ENCODE measurements at regions not wholly inside any gene's neighbourhood (a gene's known extent, or its start where the extent isn't known, plus 50 kb on each side); places are given as distances from the start of the nearest gene placed in this dataset.

- 57% methylated on average over 2 of the region's 2 CpGs for WGBS
- H3K18ac ChIP-seq (ENCODE audit: low read depth in 1 of 2, low read length in 2 of 2): no peak overlapping the region
- DNase-seq: no peak
Measured at GRCh38 chr4:16337936-16338335, 111.7 kb upstream of the TAPT1 start.

GRCh38 chr4:16334601-16335000 lies 108.3 kb upstream of the TAPT1 start:
- no peak overlapping the region for H2AFZ ChIP-seq (ENCODE audit: low read depth, low read length)
- no peak overlapping the region for H2BK120ac ChIP-seq (ENCODE audit: low read depth, low read length)
- H2BK12ac ChIP-seq (ENCODE audit: low read length in 2 of 2): no peak overlapping the region
- no peak for DNase-seq
- no peak overlapping the region for H3K18ac ChIP-seq (ENCODE audit: low read depth in 1 of 2, low read length in 2 of 2)
- H3K27ac ChIP-seq (ENCODE audit: low read length, poor library complexity, severe bottlenecking): no peak overlapping the region
- no peaks in the 10 kb centered on the region for H3K9me3 ChIP-seq (ENCODE audit: control insufficient read depth, low read length)
- H4K91ac ChIP-seq (ENCODE audit: low read length): no peak overlapping the region
- H3K4me3 ChIP-seq (ENCODE audit: insufficient read depth in 1 of 2, low read depth in 1 of 2, low read length in 2 of 2): no peak overlapping the region
- H4K8ac ChIP-seq (ENCODE audit: low read length): no peak overlapping the region
- H2AK5ac ChIP-seq (ENCODE audit: low read length, severe bottlenecking): no peak overlapping the region
- H3K27me3 ChIP-seq (ENCODE audit: control insufficient read depth in 1 of 2, insufficient read depth in 1 of 2, low read length in 2 of 2): peaks cover 0 to 14% of the 10 kb centered on the region in 2 experiments
- no peak overlapping the region for H3K4me2 ChIP-seq (ENCODE audit: low read length, poor library complexity, severe bottlenecking)
- H3K4me1 ChIP-seq (ENCODE audit: control insufficient read depth, insufficient read depth, low read depth, low read length): no peaks in the 10 kb centered on the region
- WGBS: 67% methylated on average over 2 of the region's 2 CpGs
- H3K14ac ChIP-seq (ENCODE audit: low read length in 2 of 2): no peak overlapping the region
- no peak overlapping the region for H3K4ac ChIP-seq (ENCODE audit: low read depth in 1 of 2, low read length in 2 of 2)
- no peak overlapping the region for H2BK15ac ChIP-seq (ENCODE audit: low read depth, poor library complexity, severe bottlenecking)
- H2BK5ac ChIP-seq (ENCODE audit: low read depth, low read length, poor library complexity, severe bottlenecking): no peak overlapping the region
- H3K79me1 ChIP-seq (replicated peaks; ENCODE audit: low read length, poor library complexity, severe bottlenecking): no peaks in the 10 kb centered on the region
- H3K36me3 ChIP-seq (ENCODE audit: control insufficient read depth in 1 of 2, insufficient read depth in 2 of 2, low read depth in 1 of 2, low read length in 2 of 2): no peaks in the 10 kb centered on the region
- no peak overlapping the region for H3K9ac ChIP-seq (ENCODE audit: low read length)
- H3K23ac ChIP-seq (ENCODE audit: low read length in 2 of 2): no peak overlapping the region

More at GRCh38 chr4:16337936-16338335, 111.7 kb upstream of the TAPT1 start:
- Histone ChIP-seq H3K4me2 (ENCODE audit: low read length, poor library complexity, severe bottlenecking) (no peak overlapping the region), H3K36me3 (ENCODE audit: control insufficient read depth in 1 of 2, insufficient read depth in 2 of 2, low read depth in 1 of 2, low read length in 2 of 2) (no peaks in the 10 kb centered on the region), H3K79me1 (replicated peaks; ENCODE audit: low read length, poor library complexity, severe bottlenecking) (no peaks in the 10 kb centered on the region), H3K4me1 (ENCODE audit: control insufficient read depth, insufficient read depth, low read depth, low read length) (no peaks in the 10 kb centered on the region), H3K27ac (ENCODE audit: low read length, poor library complexity, severe bottlenecking) (no peak overlapping the region), H2AK5ac (ENCODE audit: low read length, severe bottlenecking) (no peak overlapping the region), H3K9ac (ENCODE audit: low read length) (no peak overlapping the region), H3K4me3 (ENCODE audit: insufficient read depth in 1 of 2, low read depth in 1 of 2, low read length in 2 of 2) (no peak overlapping the region), H4K91ac (ENCODE audit: low read length) (no peak overlapping the region), H2AFZ (ENCODE audit: low read depth, low read length) (no peak overlapping the region), H3K14ac (ENCODE audit: low read length in 2 of 2) (no peak overlapping the region), H2BK5ac (ENCODE audit: low read depth, low read length, poor library complexity, severe bottlenecking) (no peak overlapping the region), H3K23ac (ENCODE audit: low read length in 2 of 2) (no peak overlapping the region), H3K4ac (ENCODE audit: low read depth in 1 of 2, low read length in 2 of 2) (no peak overlapping the region), H3K27me3 (ENCODE audit: control insufficient read depth in 1 of 2, insufficient read depth in 1 of 2, low read length in 2 of 2) (peaks cover 0 to 12% of the 10 kb centered on the region in 2 experiments), H3K9me3 (ENCODE audit: control insufficient read depth, low read length) (no peaks in the 10 kb centered on the region), H2BK15ac (ENCODE audit: low read depth, poor library complexity, severe bottlenecking) (no peak overlapping the region), H4K8ac (ENCODE audit: low read length) (no peak overlapping the region), H2BK12ac (ENCODE audit: low read length in 2 of 2) (no peak overlapping the region), H2BK120ac (ENCODE audit: low read depth, low read length) (no peak overlapping the region)

- Histone ChIP-seq H3K4me3 (ENCODE audit: insufficient read depth in 1 of 2, low read depth in 1 of 2, low read length in 2 of 2) (no peak overlapping the region), H3K36me3 (ENCODE audit: control insufficient read depth in 1 of 2, insufficient read depth in 2 of 2, low read depth in 1 of 2, low read length in 2 of 2) (no peaks in the 10 kb centered on the region), H2BK120ac (ENCODE audit: low read depth, low read length) (no peak overlapping the region), H3K79me1 (replicated peaks; ENCODE audit: low read length, poor library complexity, severe bottlenecking) (no peaks in the 10 kb centered on the region), H3K4me2 (ENCODE audit: low read length, poor library complexity, severe bottlenecking) (no peak overlapping the region), H3K27me3 (ENCODE audit: control insufficient read depth in 1 of 2, insufficient read depth in 1 of 2, low read length in 2 of 2) (peaks cover 0 to 14% of the 10 kb centered on the region in 2 experiments), H2BK15ac (ENCODE audit: low read depth, poor library complexity, severe bottlenecking) (no peak overlapping the region), H2BK12ac (ENCODE audit: low read length in 2 of 2) (no peak overlapping the region), H3K14ac (ENCODE audit: low read length in 2 of 2) (no peak overlapping the region), H2AK5ac (ENCODE audit: low read length, severe bottlenecking) (no peak overlapping the region), H3K23ac (ENCODE audit: low read length in 2 of 2) (no peak overlapping the region), H3K27ac (ENCODE audit: low read length, poor library complexity, severe bottlenecking) (no peak overlapping the region), H2AFZ (ENCODE audit: low read depth, low read length) (no peak overlapping the region), H3K9me3 (ENCODE audit: control insufficient read depth, low read length) (no peaks in the 10 kb centered on the region), H3K4me1 (ENCODE audit: control insufficient read depth, insufficient read depth, low read depth, low read length) (no peaks in the 10 kb centered on the region), H3K18ac (ENCODE audit: low read depth in 1 of 2, low read length in 2 of 2) (no peak overlapping the region), H4K8ac (ENCODE audit: low read length) (no peak overlapping the region), H3K9ac (ENCODE audit: low read length) (no peak overlapping the region), H3K4ac (ENCODE audit: low read depth in 1 of 2, low read length in 2 of 2) (no peak overlapping the region), H4K91ac (ENCODE audit: low read length) (no peak overlapping the region), H2BK5ac (ENCODE audit: low read depth, low read length, poor library complexity, severe bottlenecking) (no peak overlapping the region)
- WGBS: 80% methylated on average over 1 of the region's 1 CpG
- DNase-seq: no peak
Measured at GRCh38 chr4:16329797-16330134, 103.5 kb upstream of the TAPT1 start.

- Histone ChIP-seq H3K4me2 (ENCODE audit: low read length, poor library complexity, severe bottlenecking) (no peak overlapping the region), H3K4ac (ENCODE audit: low read depth in 1 of 2, low read length in 2 of 2) (no peak overlapping the region), H3K9me3 (ENCODE audit: control insufficient read depth, low read length) (no peaks in the 10 kb centered on the region), H3K27ac (ENCODE audit: low read length, poor library complexity, severe bottlenecking) (no peak overlapping the region), H4K91ac (ENCODE audit: low read length) (no peak overlapping the region), H3K4me1 (ENCODE audit: control insufficient read depth, insufficient read depth, low read depth, low read length) (no peaks in the 10 kb centered on the region), H3K18ac (ENCODE audit: low read depth in 1 of 2, low read length in 2 of 2) (no peak overlapping the region), H3K27me3 (ENCODE audit: control insufficient read depth in 1 of 2, insufficient read depth in 1 of 2, low read length in 2 of 2) (peaks cover 0 to 16% of the 10 kb centered on the region in 2 experiments), H2BK12ac (ENCODE audit: low read length in 2 of 2) (no peak overlapping the region), H2BK15ac (ENCODE audit: low read depth, poor library complexity, severe bottlenecking) (no peak overlapping the region), H3K36me3 (ENCODE audit: control insufficient read depth in 1 of 2, insufficient read depth in 2 of 2, low read depth in 1 of 2, low read length in 2 of 2) (no peaks in the 10 kb centered on the region), H3K4me3 (ENCODE audit: insufficient read depth in 1 of 2, low read depth in 1 of 2, low read length in 2 of 2) (no peak overlapping the region), H3K79me1 (replicated peaks; ENCODE audit: low read length, poor library complexity, severe bottlenecking) (no peaks in the 10 kb centered on the region), H4K8ac (ENCODE audit: low read length) (no peak overlapping the region), H3K23ac (ENCODE audit: low read length in 2 of 2) (no peak overlapping the region), H2BK5ac (ENCODE audit: low read depth, low read length, poor library complexity, severe bottlenecking) (no peak overlapping the region), H2BK120ac (ENCODE audit: low read depth, low read length) (no peak overlapping the region), H2AFZ (ENCODE audit: low read depth, low read length) (no peak overlapping the region), H3K14ac (ENCODE audit: low read length in 2 of 2) (no peak overlapping the region), H3K9ac (ENCODE audit: low read length) (no peak overlapping the region), H2AK5ac (ENCODE audit: low read length, severe bottlenecking) (no peak overlapping the region)
- no peak for DNase-seq
- 92% methylated on average over 2 of the region's 2 CpGs for WGBS
Measured at GRCh38 chr4:16329125-16329796, 103.0 kb upstream of the TAPT1 start.
